ENCODE measurements at regions not wholly inside any gene's neighbourhood (a gene's known extent, or its start where the extent isn't known, plus 50 kb on each side); places are given as distances from the start of the nearest gene placed in this dataset.

DNA sequence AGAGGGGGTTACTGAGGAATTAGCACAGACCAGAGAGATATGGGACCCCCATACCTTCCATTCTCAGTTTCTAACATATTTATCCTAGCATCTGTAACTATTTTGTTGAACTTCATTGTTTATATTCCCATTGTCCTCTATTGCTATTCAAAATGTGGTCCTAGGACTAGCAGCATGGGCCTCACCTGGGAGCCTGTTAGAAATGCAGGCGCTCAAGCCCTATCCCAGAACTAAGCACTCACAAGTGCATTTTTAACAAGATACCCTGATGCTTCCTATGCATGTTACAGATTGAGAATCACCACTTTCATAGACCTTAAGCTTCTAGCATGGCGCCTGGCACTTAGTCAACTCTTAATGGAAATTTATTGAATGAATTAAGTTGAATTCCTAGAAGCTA, 58.3 kb upstream of the TDRD3 start:
- peaks cover 3% of the 10 kb centered on the region for H3K9me3 Mint-ChIP-seq
- no peaks in the 10 kb centered on the region for H3K36me3 Mint-ChIP-seq
- H3K27me3 Mint-ChIP-seq = peaks cover 12% of the 10 kb centered on the region
- intact Hi-C loops (cut with micrococcal nuclease) = loop anchor here (10.0 kb wide), 1 partner anchor 96 kb away; no protein-coding TSS in a partner anchor
- DNase-seq = no peak
- ChIA-PET CTCF (interaction anchor here (0.9 kb wide), 1 partner anchor 659 kb away, joined by 3 read pairs; no protein-coding TSS in a partner anchor), POLR2A (no interaction called here)
- H3K4me1 Mint-ChIP-seq (ENCODE audit: low read depth) = no peaks in the 10 kb centered on the region
- no peak overlapping the region for H3K4me3 Mint-ChIP-seq
- H3K27ac Mint-ChIP-seq = no peak overlapping the region

DNA sequence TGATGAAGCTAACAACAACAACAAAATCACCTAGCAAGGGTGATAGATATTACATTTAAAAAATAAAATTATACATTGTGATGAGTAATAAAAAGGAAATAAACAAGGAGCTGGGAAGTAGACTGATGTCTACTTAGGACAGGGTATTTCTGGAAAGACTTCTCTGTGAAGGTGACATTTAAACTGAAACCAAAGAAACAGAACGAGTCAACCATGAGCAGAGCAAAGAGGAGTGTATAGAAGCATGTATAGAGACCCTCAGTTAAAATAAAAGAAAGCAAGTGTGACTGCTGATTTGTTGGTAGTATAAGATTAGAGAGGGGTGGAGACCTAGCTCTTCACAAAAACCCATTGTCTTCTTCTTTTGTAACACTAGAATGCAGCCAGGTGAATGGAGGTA, 53.0 kb upstream of the TDRD3 start:
- Mint-ChIP-seq H3K27me3 (peaks cover 30% of the 10 kb centered on the region), H3K27ac (no peak overlapping the region), H3K4me3 (no peak overlapping the region), H3K4me1 (ENCODE audit: low read depth) (no peaks in the 10 kb centered on the region), H3K9me3 (peaks cover 3% of the 10 kb centered on the region), H3K36me3 (no peaks in the 10 kb centered on the region)
- intact Hi-C loops (cut with micrococcal nuclease) = no loop called here
- CTCF ChIA-PET = interaction anchor here (0.9 kb wide), 1 partner anchor 8 kb away, joined by 3 read pairs; no protein-coding TSS in a partner anchor
- POLR2A ChIA-PET = no interaction called here
- DNase-seq = no peak

DNA sequence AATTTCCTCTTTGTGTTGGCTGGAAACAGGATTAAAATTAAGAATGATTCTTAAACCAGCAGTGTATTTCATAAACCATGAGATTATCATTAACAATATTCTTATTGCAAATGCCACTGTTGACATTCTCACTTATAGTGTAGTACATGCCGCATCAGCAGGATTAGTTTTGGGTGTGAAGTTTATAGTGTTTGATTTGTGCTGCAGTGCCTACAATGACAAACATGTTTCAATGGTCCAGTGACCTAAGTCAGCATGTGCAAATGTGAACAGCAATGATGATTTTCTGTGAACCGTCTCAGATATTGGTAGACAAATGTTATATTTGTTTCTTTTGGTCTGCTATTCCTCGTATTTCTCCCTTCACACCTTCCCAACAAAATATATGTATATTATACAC, 49.8 kb upstream of the TDRD3 start:
- Mint-ChIP-seq H3K27ac (no peak overlapping the region), H3K36me3 (no peaks in the 10 kb centered on the region), H3K27me3 (peaks cover 32% of the 10 kb centered on the region), H3K4me1 (ENCODE audit: low read depth) (no peaks in the 10 kb centered on the region), H3K9me3 (no peaks in the 10 kb centered on the region), H3K4me3 (no peak overlapping the region)
- intact Hi-C loops (cut with micrococcal nuclease) = no loop called here
- no peak for DNase-seq
- ChIA-PET POLR2A (no interaction called here), CTCF (interaction anchor here (0.8 kb wide), 1 partner anchor 11 kb away, joined by 3 read pairs; no protein-coding TSS in a partner anchor)

Data from activated CD4-positive, alpha-beta memory T cell treated with anti-CD3 and anti-CD28 coated beads for 36 hours (primary cell).